Neural progenitor cell (in vitro differentiated cells): ENCODE measurements at regions not wholly inside any gene's neighbourhood (a gene's known extent, or its start where the extent isn't known, plus 50 kb on each side); places are given as distances from the start of the nearest gene placed in this dataset.

ENCODE experiments used
- CTCF ChIP-seq: fragments of 200-600 bp; sonication (generic); IDR thresholded peaks from 2 replicates; pipeline ENCODE4 v1.5.1; 2017; ENCODE audit warnings: antibody characterized with exemption, mild to moderate bottlenecking
- EZH2 ChIP-seq: fragments of 200-600 bp; sonication (generic); IDR thresholded peaks from 2 replicates; pipeline ENCODE4 v1.6.1; 2017; ENCODE audit warnings: antibody characterized with exemption, mild to moderate bottlenecking, moderate library complexity
- EZH2phosphoT487 ChIP-seq: fragments of 200-600 bp; sonication (generic); IDR thresholded peaks from 2 replicates; pipeline ENCODE4 v1.6.1; 2017; ENCODE audit warnings: antibody characterized with exemption

- TF ChIP-seq CTCF: no peak
- no peak for TF ChIP-seq EZH2
- TF ChIP-seq EZH2phosphoT487: no peak
Measured at GRCh38 chr2:216576616-216577015, 56.6 kb upstream of the IGFBP2 start.
